HG03103 (cell line): ENCODE measurements at regions not wholly inside any gene's neighbourhood (a gene's known extent, or its start where the extent isn't known, plus 50 kb on each side); places are given as distances from the start of the nearest gene placed in this dataset.

Experiments used
- ATAC-seq: cut with Tn5 transposase; IDR thresholded peaks from one replicate; pipeline ENCODE4 v1.9.1; 2021; ENCODE audit warnings: low read depth; ENCODE audit not compliant: unreplicated experiment

DNA sequence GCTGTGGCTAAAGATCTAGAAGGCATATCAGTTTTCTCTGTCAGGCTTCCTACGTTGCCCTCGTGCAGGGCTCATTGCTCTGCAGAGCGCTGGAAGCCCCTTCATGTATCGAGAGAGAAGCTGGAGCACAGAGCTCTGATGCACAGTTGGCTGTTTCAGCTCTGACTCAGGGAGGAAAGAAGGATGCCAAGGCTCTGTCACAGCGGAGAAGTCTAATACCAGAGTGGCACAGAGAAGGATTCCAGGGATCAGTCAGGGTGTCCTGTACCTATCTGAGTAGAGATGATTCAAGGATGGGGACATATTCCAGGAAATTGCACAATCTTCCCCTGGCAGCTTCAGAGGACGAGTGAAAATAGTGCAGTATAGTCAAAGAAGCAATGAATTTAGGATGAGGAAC lies 179.2 kb upstream of the FMN2 start:
- ATAC-seq: no peak

DNA sequence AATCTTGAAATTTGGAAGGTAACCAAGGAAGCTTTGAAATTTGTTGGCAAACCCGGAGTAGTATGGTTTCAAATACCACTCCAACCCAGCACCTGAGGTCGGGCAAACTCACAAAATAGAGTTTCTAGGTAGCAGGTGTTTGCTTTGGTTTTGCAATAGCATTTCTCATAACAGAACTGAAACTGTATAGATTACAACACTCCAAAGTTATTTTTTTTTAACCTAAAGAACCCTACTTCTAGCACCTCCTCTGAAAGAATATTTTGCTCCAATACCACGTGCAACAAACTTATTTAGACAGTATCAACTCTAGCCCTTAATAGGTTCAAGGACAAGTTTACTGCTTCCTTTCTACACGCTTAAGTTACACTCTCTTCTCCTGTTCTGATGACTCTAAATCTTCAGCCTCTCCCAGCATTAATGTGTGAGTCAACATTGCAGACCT lies 178.5 kb upstream of the FMN2 start:
- no peak for ATAC-seq

DNA sequence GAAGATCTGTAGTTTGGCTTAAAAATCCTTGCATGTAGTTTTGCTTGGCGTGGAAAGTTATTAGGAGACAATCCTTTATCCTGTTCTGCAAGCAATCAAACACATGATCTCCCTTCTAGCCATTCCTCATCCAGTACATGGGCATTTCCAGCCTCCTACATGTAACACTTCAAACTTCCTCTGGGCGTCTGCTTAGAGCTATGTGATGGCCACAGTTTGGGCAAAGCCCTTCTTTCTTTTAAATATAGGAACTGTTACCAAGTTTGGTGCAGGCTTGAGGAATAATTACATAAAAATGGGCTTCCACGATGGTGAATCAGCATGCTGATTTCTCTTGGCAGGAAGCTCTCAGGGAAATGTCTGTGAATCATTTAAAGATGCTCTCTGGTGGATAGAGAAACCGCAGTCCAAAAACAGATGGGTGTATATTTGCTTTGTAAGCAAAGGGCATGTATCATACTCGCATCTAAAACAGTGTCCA lies 176.9 kb upstream of the FMN2 start:
- no peak for ATAC-seq

DNA sequence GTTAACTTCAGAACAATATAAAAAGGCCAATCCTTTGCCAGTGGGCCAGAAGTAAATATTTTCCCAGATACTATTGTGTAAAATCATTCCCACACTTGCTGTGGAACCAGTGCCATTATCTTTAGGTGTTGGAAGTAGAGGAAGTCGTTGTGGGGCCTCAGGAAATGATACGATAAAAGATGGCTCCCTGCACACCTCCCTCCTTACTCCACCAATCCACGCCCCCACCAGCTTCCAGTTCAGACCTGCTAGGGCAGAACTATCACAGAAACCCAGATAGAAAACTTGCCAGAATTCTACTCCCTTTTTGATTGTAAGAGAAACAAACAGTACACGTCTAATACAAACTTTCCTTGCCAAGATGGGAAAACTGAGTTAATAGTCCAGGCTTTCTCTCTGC lies 173.0 kb upstream of the FMN2 start:
- no peak for ATAC-seq

DNA sequence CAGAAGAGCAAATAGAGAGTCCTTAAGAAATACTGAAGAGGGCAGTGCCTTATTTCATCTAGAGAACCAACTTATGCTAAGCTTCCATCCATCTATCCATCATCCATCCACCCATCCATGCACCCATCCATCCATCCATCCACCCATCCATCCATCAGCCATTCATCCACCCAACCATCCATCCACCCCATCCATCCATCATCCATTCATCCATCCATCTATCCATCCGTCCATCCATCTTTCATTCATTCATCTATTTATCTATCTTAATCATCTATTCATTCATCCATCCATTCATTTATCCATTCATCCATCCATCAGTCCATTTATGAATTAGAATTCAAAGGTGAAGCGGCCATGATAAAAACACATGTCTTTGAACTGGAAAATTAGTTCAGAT lies 171.5 kb upstream of the FMN2 start:
- ATAC-seq: no peak

DNA sequence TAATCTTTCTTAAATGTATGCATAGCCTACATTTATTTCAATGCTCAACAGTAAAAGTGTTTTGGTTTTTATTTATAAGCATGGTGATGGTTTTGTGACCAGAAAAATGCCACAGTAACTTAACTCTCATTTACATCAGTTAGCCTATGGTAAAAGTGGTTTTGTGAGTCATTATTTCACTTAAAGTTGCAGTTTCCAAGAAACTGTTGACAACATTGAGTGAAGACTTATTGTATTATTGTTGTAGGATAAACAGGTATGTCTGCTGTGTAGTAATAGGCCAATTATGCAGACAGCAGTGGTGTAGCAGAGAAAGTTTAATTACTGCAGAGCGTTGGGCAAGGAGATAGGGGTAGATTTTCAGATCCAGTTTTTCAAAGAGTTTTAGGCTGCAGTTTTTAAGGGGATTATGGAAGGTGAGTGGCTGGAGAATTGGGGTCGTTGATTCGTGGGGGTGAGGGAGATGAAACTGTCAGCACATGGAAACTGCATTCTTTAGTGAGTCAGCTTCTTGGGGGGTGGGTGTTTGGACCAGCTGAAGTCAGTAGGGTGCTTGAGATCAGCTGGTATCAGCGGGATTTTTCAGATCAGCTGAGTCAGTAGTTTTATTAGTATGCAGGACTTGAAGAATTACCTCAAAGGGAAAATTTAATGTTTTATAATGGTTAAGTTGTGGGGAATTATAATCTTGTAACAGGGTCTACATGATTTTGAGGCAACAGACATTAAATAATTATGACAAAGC lies 168.7 kb upstream of the FMN2 start:
- ATAC-seq: no peak

DNA sequence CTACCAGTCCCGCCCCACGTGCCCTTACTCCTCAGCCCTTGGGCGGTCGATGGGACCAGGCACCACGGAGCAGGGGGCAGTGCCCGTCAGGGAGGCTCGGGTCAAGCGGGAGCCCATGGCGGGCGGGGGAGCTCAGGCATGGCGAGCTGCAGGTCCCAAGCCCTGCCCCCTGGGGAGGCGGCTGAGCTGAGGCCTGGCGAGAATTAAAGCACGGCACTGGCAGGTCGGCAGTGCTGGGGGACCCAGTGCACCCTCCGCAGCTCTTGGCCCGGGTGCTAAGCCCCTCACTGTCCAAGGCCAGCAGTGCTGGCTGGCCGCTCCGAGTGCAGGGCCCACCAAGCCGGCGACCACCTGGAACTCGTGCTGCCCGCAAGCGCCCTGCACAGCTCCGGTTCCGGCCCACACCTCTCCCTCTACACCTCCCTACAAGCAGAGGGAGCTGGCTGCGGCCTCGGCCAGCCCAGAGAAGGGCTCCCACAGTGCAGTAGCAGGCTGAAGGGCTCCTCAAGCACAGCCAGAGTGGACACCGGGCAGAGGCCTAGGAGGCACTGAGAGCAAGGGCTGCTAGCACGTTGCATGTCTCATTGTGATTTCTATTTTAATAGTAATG lies 166.8 kb upstream of the FMN2 start:
- no peak for ATAC-seq

DNA sequence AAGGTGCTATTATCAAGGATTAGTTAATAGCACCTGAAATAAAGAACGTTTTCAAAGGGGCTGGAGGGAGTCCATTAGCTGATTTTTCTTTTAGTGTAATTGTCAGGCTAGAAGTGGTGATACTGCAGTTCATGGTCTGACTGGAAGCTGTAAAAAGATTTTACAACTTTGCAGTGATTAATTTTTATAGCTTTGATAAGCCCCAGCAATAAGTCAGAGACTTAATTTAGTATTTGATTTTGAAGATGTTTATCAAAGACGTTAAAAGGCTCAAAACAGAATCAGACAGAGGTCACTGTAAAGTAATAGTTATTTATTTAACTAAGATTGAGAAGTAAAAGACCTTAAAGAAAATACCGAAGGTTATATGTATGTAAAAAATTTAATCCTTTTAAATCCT lies 165.5 kb upstream of the FMN2 start:
- ATAC-seq: no peak

DNA sequence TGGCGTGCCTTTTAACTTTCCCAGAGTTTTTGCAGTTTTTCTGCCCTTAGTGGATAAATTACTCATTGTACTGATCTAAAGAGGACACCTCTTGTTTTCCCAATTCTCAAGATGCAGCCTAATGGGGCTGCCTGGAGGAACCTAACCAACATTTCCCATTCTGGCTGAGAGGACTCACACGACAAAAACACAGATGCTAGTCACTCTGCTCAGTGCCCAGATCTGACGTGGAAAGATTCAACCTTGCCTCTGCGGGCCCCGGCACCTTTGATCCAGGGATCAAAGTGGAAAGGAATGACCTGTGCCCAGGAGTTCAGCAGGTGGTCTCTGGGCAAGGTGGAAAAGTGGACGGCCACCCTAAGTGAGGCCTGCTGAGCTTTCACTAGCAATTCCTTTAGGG lies 162.4 kb upstream of the FMN2 start:
- no peak for ATAC-seq

DNA sequence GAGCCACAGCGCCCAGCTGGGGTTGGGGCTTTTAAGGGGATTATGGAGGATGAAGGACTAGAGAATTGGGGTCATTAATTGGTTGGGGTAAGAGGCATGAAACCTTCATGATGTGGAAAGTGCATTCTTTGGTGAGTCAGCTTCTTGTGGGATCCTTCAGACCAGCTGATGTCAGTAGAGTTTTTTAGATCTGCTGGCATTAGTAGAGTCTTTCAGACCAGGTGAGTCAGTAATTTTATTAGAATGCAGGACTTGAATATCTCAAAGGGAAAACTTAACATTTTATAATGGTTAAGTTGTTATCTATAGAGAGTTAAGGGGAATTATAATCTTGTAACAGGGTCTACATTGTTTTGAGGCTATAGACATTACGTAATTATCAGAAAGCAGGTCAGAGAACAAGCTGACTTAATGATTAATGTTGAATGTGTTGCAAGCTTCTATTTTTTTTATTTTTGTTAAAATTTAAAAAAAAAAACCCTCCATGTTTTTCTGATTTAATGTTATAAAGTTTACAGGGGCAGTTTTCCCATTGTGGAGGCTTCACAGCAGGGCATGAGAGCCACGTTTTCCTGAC lies 160.9 kb upstream of the FMN2 start:
- no peak for ATAC-seq

DNA sequence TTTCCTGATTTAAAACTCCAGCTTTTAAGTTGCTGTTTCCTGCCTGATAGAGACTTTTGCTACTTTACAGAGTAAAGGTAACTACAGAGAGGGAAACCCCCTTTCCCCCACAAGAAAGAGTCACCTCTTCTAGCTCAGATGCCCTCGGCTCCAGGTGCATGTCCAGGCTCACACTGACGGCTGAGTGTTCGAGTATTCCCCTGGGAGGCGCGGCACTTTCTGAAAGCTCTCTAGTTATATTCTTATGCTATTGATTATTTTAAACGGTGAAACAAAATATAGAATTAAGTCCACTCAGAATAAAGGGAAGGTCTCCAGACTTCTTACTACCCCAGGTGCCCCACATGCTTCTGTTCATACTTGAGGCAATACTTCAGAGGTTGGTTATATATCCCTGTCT lies 160.3 kb upstream of the FMN2 start:
- ATAC-seq: no peak

DNA sequence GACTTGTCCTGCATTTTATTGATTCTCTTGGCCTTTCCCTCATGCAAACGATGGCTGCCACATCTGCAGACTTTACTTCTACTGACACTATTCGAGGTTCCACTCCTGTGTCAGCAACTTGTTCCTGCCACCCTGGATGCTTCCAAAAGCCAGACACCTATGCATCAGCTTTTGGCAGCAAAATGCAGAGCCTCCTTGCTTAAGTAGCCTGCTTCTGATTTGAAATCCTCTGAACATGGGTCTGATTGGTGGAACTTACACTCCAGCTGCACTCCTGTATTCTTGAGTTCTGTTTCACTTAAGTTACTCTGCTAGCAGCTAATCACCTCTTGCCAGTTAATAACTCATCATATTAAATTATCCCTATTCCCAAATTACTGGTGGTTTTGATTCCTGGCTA lies 152.1 kb upstream of the FMN2 start:
- no peak for ATAC-seq

DNA sequence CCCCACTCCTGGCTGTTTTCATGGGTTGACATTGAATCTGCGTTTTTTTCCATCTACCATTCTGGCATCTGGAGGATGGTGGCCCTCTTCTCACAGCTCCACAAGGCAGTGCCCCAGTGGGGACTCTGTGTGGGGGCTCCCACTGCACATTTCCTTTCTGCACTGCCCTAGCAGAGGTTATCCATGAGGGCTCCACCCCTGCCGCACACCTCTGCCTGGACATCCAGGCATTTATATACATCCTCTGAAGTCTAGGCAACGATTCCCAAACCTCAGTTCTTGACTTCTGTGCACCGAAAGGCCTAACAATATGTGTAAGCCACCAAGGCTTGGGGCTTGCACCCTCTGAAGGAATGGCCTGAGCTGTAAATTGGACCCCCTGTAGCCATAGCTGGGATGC lies 147.9 kb upstream of the FMN2 start:
- no peak for ATAC-seq

DNA sequence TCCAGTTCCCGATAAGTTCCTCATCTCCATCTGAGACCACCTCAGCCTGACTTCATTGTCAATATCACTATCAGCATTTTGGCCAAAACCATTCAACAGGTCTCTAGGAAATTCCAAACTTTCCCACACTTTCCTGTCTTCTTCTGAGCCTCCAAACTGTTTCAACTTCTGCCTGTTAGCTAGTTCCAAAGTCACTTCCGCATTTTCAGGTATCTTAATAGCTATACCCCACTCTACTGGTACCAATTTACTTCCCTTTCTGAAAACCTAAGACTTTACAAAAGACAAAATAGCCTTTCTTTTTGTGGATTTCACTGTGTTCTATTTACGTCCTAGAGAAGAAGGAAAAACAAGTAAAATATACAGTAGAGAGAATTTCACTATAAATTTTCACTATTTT lies 147.0 kb upstream of the FMN2 start:
- no peak for ATAC-seq

DNA sequence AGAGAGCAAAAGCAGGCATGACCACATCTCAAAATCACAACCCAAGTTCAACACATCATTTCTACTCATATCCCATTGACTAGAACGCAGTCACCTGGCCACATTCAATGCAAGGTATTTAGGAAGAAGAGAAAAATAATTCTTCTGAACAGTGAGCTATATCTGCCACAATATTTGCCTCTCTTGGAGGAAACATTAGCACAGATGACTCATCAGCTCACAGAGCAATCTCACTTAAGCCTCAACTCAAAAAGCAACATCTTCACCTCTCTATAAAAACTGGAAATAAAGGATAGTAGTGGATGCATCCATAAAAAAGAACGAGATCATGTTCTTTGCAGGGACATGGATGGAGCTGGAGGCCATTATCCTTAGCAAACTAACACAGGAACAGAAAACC lies 143.9 kb upstream of the FMN2 start:
- no peak for ATAC-seq

DNA sequence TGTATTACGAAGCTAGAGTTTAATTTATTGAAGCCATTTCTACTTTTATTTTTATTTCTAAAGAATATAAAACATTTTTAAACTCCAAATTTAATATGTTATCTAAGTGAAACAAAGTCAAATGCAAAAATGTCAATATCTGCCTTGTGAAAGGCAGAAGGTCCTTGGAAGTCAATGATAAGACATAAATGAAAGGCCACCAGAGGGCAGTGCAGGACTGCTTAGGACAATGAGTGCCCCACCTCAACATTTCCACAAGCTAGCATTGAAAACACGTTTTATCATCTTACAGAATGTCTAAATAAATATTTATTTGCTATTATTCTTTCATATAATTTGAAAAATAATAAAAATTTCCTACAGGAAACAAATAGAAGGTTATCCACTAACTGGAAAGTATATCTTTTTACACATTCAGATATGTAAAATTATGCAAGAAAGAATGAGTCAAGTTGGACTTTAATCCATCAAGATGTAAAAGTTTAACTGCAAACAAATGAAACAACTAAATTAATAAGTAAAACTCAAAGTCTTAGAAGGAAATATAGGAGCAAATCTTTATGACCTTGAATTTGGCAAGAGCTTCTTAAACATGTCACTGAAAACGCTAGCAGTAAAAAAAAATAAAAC lies 140.1 kb upstream of the FMN2 start:
- peak; percentile 65 for ATAC-seq

DNA sequence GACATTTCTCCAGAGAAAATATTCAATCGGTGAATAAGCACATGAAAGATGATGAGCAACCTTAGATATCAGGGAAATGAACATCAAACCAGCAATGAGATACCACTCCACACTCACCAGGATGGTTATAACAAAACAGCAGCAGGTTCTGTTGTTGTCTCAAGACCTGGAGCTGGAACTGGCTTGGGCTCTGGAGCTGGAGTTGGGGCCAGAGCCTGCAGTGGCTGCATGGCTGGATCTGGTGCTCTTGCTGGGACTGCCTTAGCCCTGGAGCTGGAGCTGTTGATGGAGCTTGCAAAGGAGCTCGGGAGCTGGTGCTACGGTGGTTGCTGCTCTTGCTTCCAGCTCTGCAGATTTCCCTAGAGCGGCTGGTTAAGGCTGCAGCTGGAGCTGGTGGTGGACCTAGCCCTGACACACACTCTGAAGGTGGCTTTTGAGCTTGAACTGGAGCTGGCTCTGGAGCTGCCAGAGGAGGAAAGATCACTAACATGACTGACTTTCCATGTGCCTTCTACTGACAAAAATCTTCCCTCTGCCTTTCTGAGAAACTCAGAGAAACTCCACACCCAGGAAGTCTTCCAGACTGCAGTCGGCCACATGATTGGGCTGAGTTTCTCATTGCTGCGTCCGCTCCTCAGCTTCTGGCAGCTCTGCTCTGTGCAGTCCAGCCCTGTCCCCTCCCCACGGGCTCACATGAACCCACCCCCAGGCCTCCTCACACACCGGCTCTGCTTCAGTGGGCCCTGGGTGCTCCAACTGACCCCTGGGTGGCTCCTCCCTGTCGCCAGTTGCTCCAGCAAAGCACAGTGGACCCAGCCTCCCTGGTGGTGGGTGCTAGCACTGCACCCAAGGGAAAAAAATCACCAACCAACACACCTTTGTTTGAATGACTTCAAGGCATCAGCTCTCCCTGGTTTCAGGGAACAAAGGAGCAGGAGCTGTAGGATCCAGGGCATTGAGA lies 139.1 kb upstream of the FMN2 start:
- ATAC-seq: no peak

DNA sequence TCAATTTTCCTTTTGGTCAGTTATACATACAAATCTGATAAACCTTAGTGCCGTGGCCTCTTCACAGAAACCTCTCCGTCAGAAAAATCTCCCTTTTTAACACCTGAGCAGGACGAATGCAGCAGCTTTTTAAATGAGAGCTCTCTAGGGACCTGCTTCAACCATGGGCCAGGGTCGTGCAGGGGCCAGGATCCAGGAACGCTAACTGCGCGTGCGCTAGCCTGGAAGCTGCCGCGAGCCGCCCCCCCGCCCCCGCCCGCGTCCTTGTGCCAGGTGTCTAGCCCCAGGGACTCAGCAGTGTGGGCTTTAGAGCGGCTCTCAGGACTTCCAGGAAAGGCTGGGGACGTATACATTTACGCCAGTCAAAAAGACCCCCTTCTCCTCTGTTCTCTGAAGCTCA lies 136.8 kb upstream of the FMN2 start:
- ATAC-seq: no peak

DNA sequence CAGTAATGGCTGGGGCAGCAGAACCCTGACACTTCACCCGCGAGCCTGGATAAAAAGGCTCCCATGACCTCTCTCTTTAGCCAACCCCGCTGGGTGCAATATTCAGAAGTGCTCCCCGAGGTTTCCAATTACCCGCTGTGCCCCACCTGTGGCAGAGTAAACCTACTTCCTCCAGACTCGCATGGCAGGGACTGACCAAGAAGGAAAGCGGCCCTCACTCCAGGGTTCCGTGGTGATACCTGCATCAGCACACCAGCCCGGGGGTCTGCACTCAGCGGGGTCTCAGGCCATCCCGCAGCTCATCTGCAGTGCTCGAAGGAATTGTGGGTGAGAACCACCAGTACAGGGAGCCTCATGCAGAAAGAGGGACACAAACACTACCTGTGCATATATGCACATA lies 136.3 kb upstream of the FMN2 start:
- no peak for ATAC-seq

DNA sequence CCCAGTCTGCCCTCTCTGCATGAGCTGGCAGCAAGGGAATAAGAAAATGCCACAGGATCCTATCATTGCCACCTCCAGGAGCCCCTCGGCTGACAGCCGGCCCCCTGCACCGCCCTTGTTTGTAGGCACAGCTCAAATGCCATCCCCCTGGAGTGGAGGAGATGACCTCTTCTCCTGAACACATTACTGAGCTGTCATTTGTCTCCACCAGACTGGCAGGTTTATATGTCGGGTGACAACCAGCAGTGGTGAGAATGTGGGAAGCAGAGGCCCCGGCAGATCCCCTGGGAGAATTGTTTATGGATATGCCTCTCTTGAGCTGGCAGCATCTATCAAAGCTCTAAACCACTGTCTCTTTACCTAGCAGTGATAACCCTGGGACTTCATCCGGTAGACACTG lies 135.4 kb upstream of the FMN2 start:
- no peak for ATAC-seq

DNA sequence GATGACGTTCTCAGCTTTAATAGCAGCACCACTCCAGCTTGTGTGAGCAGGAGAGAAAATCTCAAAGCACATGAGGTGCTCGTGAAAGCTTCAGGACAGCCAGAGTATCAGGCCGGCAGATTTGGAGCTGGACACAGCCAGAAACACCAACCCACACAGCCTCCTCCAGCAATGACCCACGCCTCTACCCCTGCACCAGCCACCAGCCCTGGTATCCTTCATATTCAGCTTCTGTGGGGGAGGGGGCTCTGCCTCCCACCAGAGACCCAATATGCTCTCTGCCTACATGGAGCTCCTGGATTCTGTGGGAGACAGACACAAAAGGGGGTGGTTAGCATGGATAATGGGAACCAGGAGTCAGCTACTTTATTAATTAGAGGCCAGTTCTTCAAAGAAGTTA lies 133.6 kb upstream of the FMN2 start:
- no peak for ATAC-seq
